ENCODE measurements at regions not wholly inside any gene's neighbourhood (a gene's known extent, or its start where the extent isn't known, plus 50 kb on each side); places are given as distances from the start of the nearest gene placed in this dataset.

DNA sequence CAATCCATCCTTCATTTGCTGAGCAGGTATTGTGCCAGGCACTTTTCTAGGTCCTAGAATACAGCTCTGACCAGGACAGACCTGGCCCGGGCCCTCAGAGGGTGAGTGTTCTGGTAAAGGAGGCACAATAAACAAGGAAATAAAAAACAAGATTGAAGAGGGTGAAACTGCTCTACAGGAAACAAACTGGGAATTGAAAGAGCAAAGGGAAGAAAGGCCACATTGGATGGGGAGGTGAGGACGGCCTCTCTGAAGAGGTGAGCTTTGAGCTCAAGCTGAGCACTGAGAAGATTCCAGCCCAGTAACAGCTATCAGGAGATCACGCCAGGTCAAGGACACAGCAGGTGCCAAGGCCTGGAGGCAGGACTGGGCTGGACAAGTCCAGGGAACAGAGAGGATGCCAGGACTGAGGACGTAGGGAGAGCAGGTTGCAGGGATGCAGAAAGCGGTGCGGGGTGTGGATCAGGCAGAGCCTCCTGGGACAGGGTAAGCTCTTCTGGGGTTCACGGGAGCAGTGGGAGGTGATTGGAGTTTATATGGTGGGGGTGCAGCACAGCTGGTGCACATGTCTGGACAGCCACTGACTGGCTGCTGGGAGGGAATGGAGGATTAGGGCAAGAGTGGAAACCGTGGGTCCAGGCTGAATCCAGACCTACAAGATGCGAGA is 433.3 kb downstream of the PREX1 start:
- intact Hi-C loops (cut with DNase I, micrococcal nuclease), result no loop called here
- Histone ChIP-seq H3K36me3 (ENCODE audit: low read depth) (no peaks in the 10 kb centered on the region), H3K4me3 (no peak overlapping the region), H3K4me1 (ENCODE audit: low read depth) (no peaks in the 10 kb centered on the region), H3K9me3 (no peaks in the 10 kb centered on the region)
- DNase-seq, result no peak
- no peak for TF ChIP-seq CTCF (IDR thresholded peaks at IDR 0.05)
- ATAC-seq, result no peak

DNA sequence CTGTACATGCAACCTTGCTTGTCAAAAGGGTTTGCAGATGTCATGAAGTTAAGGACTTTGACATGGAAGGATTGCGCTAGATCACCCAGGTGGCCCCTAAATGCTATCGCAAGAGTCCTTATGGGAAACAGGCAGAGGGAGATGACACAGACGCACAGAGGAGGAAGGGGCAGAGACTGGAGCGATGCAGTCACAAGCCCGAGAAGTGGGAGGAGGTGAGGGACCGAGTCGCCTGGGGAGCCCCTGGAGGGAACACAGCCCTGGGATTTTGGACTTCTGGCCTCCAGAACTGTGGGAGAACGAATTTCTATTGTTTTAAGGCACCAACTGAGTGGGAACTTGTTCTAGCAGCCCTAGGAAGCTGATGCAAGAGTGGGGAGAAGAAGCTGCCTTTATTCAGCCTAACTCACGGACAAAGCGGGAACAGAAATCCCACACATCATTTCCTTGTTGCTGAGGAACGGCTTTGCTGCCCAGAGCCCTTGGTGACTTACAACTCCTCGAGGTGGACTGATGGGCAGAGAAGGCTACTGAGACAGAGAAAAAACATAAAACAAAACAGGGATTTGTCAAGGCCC is 434.0 kb downstream of the PREX1 start:
- Histone ChIP-seq H3K4me1 (ENCODE audit: low read depth) (no peaks in the 10 kb centered on the region), H3K36me3 (ENCODE audit: low read depth) (no peaks in the 10 kb centered on the region), H3K4me3 (no peak overlapping the region), H3K9me3 (no peaks in the 10 kb centered on the region)
- intact Hi-C loops (cut with DNase I, micrococcal nuclease), result no loop called here
- TF ChIP-seq CTCF (IDR thresholded peaks at IDR 0.05), result no peak
- DNase-seq (no peak), ATAC-seq (no peak)

GRCh38 chr20:48393311-48393685 is 434.5 kb downstream of the PREX1 start:
- no peak overlapping the region for H3K4me3 ChIP-seq
- no peaks in the 10 kb centered on the region for H3K9me3 ChIP-seq
- TF ChIP-seq CTCF (IDR thresholded peaks at IDR 0.05), result no peak
- H3K36me3 ChIP-seq (ENCODE audit: low read depth), result no peaks in the 10 kb centered on the region
- DNase-seq (no peak), ATAC-seq (no peak)
- intact Hi-C loops (cut with DNase I, micrococcal nuclease), result no loop called here
- H3K4me1 ChIP-seq (ENCODE audit: low read depth), result no peaks in the 10 kb centered on the region

- Histone ChIP-seq H3K36me3 (ENCODE audit: low read depth) (no peaks in the 10 kb centered on the region), H3K4me3 (no peak overlapping the region), H3K9me3 (no peaks in the 10 kb centered on the region), H3K4me1 (ENCODE audit: low read depth) (no peaks in the 10 kb centered on the region)
- ATAC-seq (no peak), DNase-seq (no peak)
- intact Hi-C loops (cut with DNase I, micrococcal nuclease), result no loop called here
- no peak for TF ChIP-seq CTCF (IDR thresholded peaks at IDR 0.05)
These were observed 435.1 kb downstream of the PREX1 start for GRCh38 chr20:48392407-48393310.

- DNase-seq (no peak), ATAC-seq (no peak)
- Histone ChIP-seq H3K36me3 (ENCODE audit: low read depth) (no peaks in the 10 kb centered on the region), H3K4me1 (ENCODE audit: low read depth) (no peaks in the 10 kb centered on the region), H3K9me3 (no peaks in the 10 kb centered on the region), H3K4me3 (no peak overlapping the region)
- TF ChIP-seq CTCF (IDR thresholded peaks at IDR 0.05), result no peak
- intact Hi-C loops (cut with DNase I, micrococcal nuclease), result no loop called here
These were observed 436.8 kb downstream of the PREX1 start for GRCh38 chr20:48390981-48391380.
